Lower leg skin (tissue), 4 donors: ENCODE measurements at regions not wholly inside any gene's neighbourhood (a gene's known extent, or its start where the extent isn't known, plus 50 kb on each side); places are given as distances from the start of the nearest gene placed in this dataset.

ENCODE experiments used
- DNase-seq, 2 donors: peaks; one replicate each; pipeline ENCODE4 v3.0.0-alpha.2; 2019; ENCODE audit warnings: low spot score in 2 of 2
- H3K4me3 ChIP-seq: fragments of 200-600 bp; sonication (generic); 2 replicates; pipeline ENCODE4 v1.5.1; 2017; ENCODE audit warnings: mild to moderate bottlenecking, low read depth; ENCODE audit not compliant: poor library complexity, severe bottlenecking
- POLR2A ChIP-seq, 2 donors: fragments of 450-650 bp; IDR thresholded peaks; one replicate each; pipeline ENCODE4 v1.6.1; 2016 to 2017; ENCODE audit warnings: antibody characterized with exemption in 2 of 2, mild to moderate bottlenecking in 1 of 2, moderate library complexity in 1 of 2
- WGBS, 2 donors: methylation state at CpG; one replicate each; pipeline ENCODE4 v1.1.5; 2018; 5-methylcytosine and 5-hydroxymethylcytosine counted together
- intact Hi-C: fragments of 100-400 bp; cut with DNase I; formaldehyde crosslinking; loops from one replicate; pipeline ENCODE4 v1.15.0; 2023; ENCODE audit warnings: low total_unique reads
- TF ChIP-seq, protein P1 (sequence below), 3 donors: fragments of 450-650 bp; IDR thresholded peaks; one replicate each; pipeline ENCODE4 v1.5.1; 2016; ENCODE audit warnings: antibody characterized with exemption in 3 of 3, mild to moderate bottlenecking in 3 of 3, moderate library complexity in 2 of 3

DNA sequence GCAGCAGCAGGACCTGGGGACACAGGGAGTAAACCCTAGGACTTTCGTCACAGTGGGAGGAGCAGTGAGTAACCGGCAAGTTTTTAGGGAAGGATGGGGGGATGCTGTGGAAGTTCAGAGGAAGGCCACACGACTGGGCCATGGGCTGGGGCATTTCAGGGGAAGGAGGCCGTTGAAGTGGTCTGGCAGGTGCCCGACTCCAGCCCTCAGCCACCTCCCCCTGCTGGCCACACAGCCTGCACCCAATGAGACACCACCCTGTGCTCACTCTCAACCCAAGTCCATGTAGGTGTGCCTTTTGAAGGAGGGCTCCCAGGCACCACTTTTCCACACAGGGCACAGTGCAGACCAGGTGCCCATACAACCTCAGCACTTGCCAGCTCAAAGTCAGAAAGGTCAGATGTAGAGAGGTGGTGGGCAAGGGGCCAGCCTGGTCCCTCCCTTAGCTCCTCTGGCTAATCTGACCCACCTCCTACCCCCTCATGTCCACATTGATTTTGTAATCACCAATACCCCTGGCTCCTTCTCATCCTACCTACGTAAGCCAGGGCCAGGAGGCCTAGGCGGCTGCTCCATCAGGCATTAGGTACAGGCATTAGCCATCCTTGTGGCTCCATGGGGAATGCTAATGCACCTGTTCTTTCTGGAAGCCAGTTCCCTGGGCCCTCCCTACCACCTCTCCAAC is 211.2 kb downstream of the SMAD2 start:
- TF ChIP-seq POLR2A (IDR thresholded peaks at IDR 0.05): no peak
- TF ChIP-seq, protein P1, sequence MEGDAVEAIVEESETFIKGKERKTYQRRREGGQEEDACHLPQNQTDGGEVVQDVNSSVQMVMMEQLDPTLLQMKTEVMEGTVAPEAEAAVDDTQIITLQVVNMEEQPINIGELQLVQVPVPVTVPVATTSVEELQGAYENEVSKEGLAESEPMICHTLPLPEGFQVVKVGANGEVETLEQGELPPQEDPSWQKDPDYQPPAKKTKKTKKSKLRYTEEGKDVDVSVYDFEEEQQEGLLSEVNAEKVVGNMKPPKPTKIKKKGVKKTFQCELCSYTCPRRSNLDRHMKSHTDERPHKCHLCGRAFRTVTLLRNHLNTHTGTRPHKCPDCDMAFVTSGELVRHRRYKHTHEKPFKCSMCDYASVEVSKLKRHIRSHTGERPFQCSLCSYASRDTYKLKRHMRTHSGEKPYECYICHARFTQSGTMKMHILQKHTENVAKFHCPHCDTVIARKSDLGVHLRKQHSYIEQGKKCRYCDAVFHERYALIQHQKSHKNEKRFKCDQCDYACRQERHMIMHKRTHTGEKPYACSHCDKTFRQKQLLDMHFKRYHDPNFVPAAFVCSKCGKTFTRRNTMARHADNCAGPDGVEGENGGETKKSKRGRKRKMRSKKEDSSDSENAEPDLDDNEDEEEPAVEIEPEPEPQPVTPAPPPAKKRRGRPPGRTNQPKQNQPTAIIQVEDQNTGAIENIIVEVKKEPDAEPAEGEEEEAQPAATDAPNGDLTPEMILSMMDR (IDR thresholded peaks at IDR 0.05): no peak
- 78% methylated on average over 7 of the region's 7 CpGs for WGBS, 2 donors
- no peak overlapping the region for H3K4me3 ChIP-seq

DNA sequence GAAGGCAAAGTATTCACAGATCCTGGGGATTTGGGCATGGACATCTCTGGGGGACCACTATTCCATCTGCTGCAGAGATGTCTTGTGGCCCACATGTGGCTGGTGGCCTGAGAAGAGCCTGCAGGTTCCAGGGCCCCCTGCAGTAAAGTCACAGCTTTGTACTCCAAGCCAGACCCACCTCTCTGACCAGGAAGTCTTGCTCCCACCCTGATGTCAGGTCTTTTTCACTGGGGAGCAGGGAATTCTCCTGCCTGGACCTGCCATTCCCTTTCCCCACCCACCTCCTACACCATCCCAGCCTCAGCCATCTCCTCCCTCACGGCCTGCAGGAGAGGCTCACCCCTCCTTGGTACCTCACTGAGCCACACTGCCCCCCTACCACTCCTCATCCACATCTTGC is 211.8 kb downstream of the SMAD2 start:
- intact Hi-C loops: no loop called here
- WGBS, 2 donors: 40 to 52% methylated on average over 1 of the region's 1 CpG
- no peak overlapping the region for H3K4me3 ChIP-seq
- TF ChIP-seq, protein P1 (IDR thresholded peaks at IDR 0.05): no peak
- no peak for TF ChIP-seq POLR2A (IDR thresholded peaks at IDR 0.05)
- peak in 1 of 2 donors; percentile 50 for DNase-seq

More for the DNA sequence above, 211.2 kb downstream of the SMAD2 start:
- peak in 1 of 2 donors; percentile 54 for DNase-seq
- intact Hi-C loops: no loop called here

DNA sequence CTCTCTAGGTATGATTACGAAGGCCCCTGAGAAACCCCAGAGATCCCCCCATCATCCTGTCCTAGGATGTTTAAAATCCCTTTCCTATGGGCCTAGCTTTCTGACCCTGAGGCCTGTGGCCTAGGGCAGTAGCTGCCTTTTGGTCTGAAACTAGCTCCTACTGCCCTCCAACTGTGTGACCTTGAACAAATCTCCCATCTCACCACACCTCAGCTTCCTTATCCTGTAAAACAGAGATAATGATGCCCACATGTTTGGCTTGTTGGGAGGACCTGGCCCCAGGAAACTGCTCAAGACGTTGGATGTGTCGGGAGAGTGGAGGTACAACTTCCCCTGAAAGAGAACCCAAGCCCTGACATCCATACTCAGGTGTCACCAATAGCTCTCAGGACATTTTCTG is 213.2 kb downstream of the SMAD2 start:
- intact Hi-C loops: no loop called here
- H3K4me3 ChIP-seq: no peak overlapping the region
- peak in 1 of 2 donors; percentile 28 for DNase-seq
- WGBS, 2 donors: 61 to 70% methylated on average over 3 of the region's 3 CpGs
- no peak for TF ChIP-seq POLR2A (IDR thresholded peaks at IDR 0.05)
- TF ChIP-seq, protein P1 (IDR thresholded peaks at IDR 0.05): no peak

DNA sequence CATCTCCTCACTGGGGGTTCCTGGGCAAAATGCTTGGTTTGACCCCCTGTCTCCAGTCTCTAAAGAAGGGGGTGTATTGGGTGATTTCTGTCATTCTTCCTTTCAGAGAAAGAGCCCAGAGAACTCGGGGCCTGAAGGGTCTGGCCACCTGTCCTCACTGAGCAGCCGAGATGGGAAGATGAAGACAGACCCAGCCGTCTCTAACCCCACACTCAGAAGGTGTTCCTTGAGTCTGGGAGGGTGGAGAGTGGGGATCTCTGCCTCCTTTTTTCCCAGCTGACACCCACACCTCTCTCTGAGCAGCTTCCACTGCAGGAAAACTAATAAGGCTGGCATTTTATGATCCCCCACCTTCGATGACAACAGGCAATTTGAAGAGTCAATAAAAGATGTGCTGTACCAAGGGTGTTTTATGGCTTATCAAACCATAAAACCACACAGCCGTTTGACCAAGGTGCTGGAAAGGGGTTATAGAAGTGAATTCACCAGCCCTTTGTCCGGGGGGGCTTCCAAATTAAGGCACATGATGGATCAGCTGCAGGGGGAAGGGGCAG is 213.8 kb downstream of the SMAD2 start:
- intact Hi-C loops: no loop called here
- TF ChIP-seq POLR2A (IDR thresholded peaks at IDR 0.05): no peak
- TF ChIP-seq, protein P1 (IDR thresholded peaks at IDR 0.05): no peak
- WGBS, 2 donors: 32 to 37% methylated on average over 6 of the region's 6 CpGs
- no peak overlapping the region for H3K4me3 ChIP-seq
- peak in 1 of 2 donors; percentile 59 for DNase-seq

DNA sequence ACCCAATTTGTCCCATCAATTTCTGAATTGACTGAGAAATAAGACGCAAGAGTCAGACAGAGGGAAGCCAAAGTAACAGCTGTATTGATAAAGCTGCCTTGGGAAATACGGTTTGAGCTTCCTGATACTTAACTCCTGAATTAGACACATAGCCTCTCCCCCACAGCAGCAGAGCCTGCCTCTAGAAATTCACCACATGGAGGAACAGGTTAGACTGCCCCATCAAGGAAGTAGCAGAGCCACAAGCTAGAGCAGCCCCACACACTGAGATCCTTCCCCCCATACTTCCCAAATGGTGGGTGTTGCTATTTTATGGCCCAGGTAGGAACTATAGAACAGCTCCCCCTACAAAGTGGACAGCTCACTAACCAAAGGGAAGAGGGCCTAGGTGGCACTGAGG is 220.0 kb downstream of the SMAD2 start:
- no peak for DNase-seq
- intact Hi-C loops: no loop called here
- TF ChIP-seq POLR2A (IDR thresholded peaks at IDR 0.05): no peak
- TF ChIP-seq, protein P1 (IDR thresholded peaks at IDR 0.05): no peak
- H3K4me3 ChIP-seq: no peak overlapping the region
- WGBS, 2 donors: 75 to 82% methylated on average over 2 of the region's 2 CpGs
